SH-SY5Y (cell line): ENCODE measurements at regions not wholly inside any gene's neighbourhood (a gene's known extent, or its start where the extent isn't known, plus 50 kb on each side); places are given as distances from the start of the nearest gene placed in this dataset.
A peak's percentile ranks its signal among the peaks of the same experiment; 100 is the strongest.

ENCODE experiments used
- GATA2 ChIP-seq: IDR thresholded peaks from 2 replicates; pipeline ENCODE4 v1.6.1; 2011; ENCODE audit warnings: mild to moderate bottlenecking, low read depth, low read length
- GATA3 ChIP-seq: IDR thresholded peaks from 2 replicates; pipeline ENCODE4 v1.6.1; 2011; ENCODE audit warnings: low read depth, mild to moderate bottlenecking, low read length, moderate library complexity

- TF ChIP-seq GATA2, result no peak
- no peak for TF ChIP-seq GATA3
These were observed 138.0 kb upstream of the EFNA5 start for GRCh38 chr5:107808671-107809137.

- TF ChIP-seq GATA3 (no peak), GATA2 (no peak)
These were observed 136.7 kb upstream of the EFNA5 start for GRCh38 chr5:107807431-107807830.

GRCh38 chr5:107806705-107807104 lies 136.0 kb upstream of the EFNA5 start:
- no peak for TF ChIP-seq GATA3
- no peak for TF ChIP-seq GATA2

GRCh38 chr5:107806271-107806670 lies 135.5 kb upstream of the EFNA5 start:
- TF ChIP-seq GATA2, result no peak
- TF ChIP-seq GATA3, result no peak

- TF ChIP-seq GATA2, result no peak
- TF ChIP-seq GATA3, result no peak
These were observed 135.1 kb upstream of the EFNA5 start for GRCh38 chr5:107805824-107806223.

- TF ChIP-seq GATA3 (no peak), GATA2 (no peak)
These were observed 134.4 kb upstream of the EFNA5 start for GRCh38 chr5:107805166-107805565.

GRCh38 chr5:107803728-107804127 lies 133.0 kb upstream of the EFNA5 start:
- no peak for TF ChIP-seq GATA3
- peak; percentile 44; the same call in 1 of the 2 replicates for TF ChIP-seq GATA2

- TF ChIP-seq GATA2 (no peak), GATA3 (no peak)
These were observed 130.3 kb upstream of the EFNA5 start for GRCh38 chr5:107801061-107801460.

GRCh38 chr5:107799306-107799705 lies 128.6 kb upstream of the EFNA5 start:
- TF ChIP-seq GATA2 (no peak), GATA3 (no peak)

GRCh38 chr5:107796797-107797196 lies 126.1 kb upstream of the EFNA5 start:
- no peak for TF ChIP-seq GATA2
- TF ChIP-seq GATA3, result no peak

GRCh38 chr5:107794741-107795140 lies 124.0 kb upstream of the EFNA5 start:
- no peak for TF ChIP-seq GATA3
- no peak for TF ChIP-seq GATA2

GRCh38 chr5:107792940-107793339 lies 122.2 kb upstream of the EFNA5 start:
- TF ChIP-seq GATA3 (no peak), GATA2 (no peak)

- TF ChIP-seq GATA2, result no peak
- no peak for TF ChIP-seq GATA3
These were observed 119.9 kb upstream of the EFNA5 start for GRCh38 chr5:107790671-107791070.

GRCh38 chr5:107786424-107786823 lies 115.7 kb upstream of the EFNA5 start:
- TF ChIP-seq GATA2 (no peak), GATA3 (no peak)

- no peak for TF ChIP-seq GATA3
- TF ChIP-seq GATA2, result no peak
These were observed 112.8 kb upstream of the EFNA5 start for GRCh38 chr5:107783551-107783950.

- TF ChIP-seq GATA3 (no peak), GATA2 (no peak)
These were observed 111.9 kb upstream of the EFNA5 start for GRCh38 chr5:107782561-107783169.
